ENCODE measurements at regions not wholly inside any gene's neighbourhood (a gene's known extent, or its start where the extent isn't known, plus 50 kb on each side); places are given as distances from the start of the nearest gene placed in this dataset.

DNA sequence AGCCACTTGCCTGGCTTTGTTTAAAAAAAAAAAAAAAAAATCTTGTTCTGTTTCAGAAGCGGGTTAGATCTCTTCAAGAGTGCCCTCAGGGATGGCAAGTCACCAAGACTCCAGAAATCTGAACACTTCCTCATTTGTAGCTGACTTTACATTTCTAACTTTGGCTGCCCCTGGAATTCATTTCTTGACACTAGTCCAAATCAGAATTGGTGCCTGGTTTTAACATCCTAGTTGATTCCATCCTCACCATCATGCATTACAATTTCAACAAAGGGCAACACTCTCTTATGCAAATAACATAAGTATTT lies 295.5 kb downstream of the RMST start:
- CTCF ChIA-PET (ENCODE audit: low intra/inter-chr PET ratio), result no interaction called here
- Histone ChIP-seq H3K9me3 (replicated peaks; ENCODE audit: control insufficient read depth, insufficient read depth, low read depth, low read length) (no peaks in the 10 kb centered on the region), H3K79me2 (ENCODE audit: control insufficient read depth, insufficient read depth, low read length) (no peaks in the 10 kb centered on the region), H4K20me1 (replicated peaks; ENCODE audit: control insufficient read depth, insufficient read depth, low read length) (no peaks in the 10 kb centered on the region), H3K9me1 (ENCODE audit: control insufficient read depth, insufficient read depth, low read length) (no peaks in the 10 kb centered on the region), H3K4me3 (no peak overlapping the region), H3K27ac (ENCODE audit: extremely low read depth, low read depth, low read length) (no peak overlapping the region), H3K36me3 (ENCODE audit: control insufficient read depth, insufficient read depth, low read length) (no peaks in the 10 kb centered on the region), H3K4me2 (ENCODE audit: insufficient read depth, low read length) (no peak overlapping the region), H3K9ac (ENCODE audit: insufficient read depth in 1 of 2, low read depth in 2 of 2, low read length in 2 of 2) (no peak overlapping the region), H2AFZ (ENCODE audit: low read depth, low read length) (no peak overlapping the region), H3K4me1 (replicated peaks in 1 of 2; ENCODE audit: control insufficient read depth in 2 of 2, insufficient read depth in 2 of 2, low read length in 2 of 2) (no peaks in the 10 kb centered on the region), H3K27me3 (ENCODE audit: control insufficient read depth in 2 of 2, insufficient read depth in 2 of 2, low read length in 2 of 2) (no peaks in the 10 kb centered on the region)
- DNase-seq (ENCODE audit: extremely low read depth in 1 of 4, low spot score in 3 of 4) (no peak), ATAC-seq (no peak), FAIRE-seq (no peak)
- no TSS peak for BruUV-seq (replicated peaks)
- intact Hi-C loops (cut with micrococcal nuclease) (no loop called here), in situ Hi-C loops (cut with MboI) (no loop called here)
- WGBS (ENCODE audit: insufficient coverage, low coverage, missing lambda C conversion rate), result 0% methylated on average over 1 of the region's 1 CpG
- POLR2A ChIA-PET, result no interaction called here
- TF ChIP-seq RB1 (IDR thresholded peaks at IDR 0.05; ENCODE audit: low read depth), result no peak
- TF ChIP-seq ZBTB33 (CRISPR knock-in tag; IDR thresholded peaks at IDR 0.05), result no peak
- no peak for TF ChIP-seq MBD2 (IDR thresholded peaks at IDR 0.05; ENCODE audit: borderline replicate concordance, low read depth)

- ChIA-PET CTCF (ENCODE audit: low intra/inter-chr PET ratio) (no interaction called here), POLR2A (no interaction called here)
- Histone ChIP-seq H3K27ac (ENCODE audit: extremely low read depth, low read depth, low read length) (no peak overlapping the region), H3K4me3 (no peak overlapping the region), H3K9me1 (ENCODE audit: control insufficient read depth, insufficient read depth, low read length) (no peaks in the 10 kb centered on the region), H4K20me1 (replicated peaks; ENCODE audit: control insufficient read depth, insufficient read depth, low read length) (no peaks in the 10 kb centered on the region), H3K9me3 (replicated peaks; ENCODE audit: control insufficient read depth, insufficient read depth, low read depth, low read length) (no peaks in the 10 kb centered on the region), H3K4me1 (replicated peaks in 1 of 2; ENCODE audit: control insufficient read depth in 2 of 2, insufficient read depth in 2 of 2, low read length in 2 of 2) (no peaks in the 10 kb centered on the region), H3K9ac (ENCODE audit: insufficient read depth in 1 of 2, low read depth in 2 of 2, low read length in 2 of 2) (no peak overlapping the region), H3K27me3 (ENCODE audit: control insufficient read depth in 2 of 2, insufficient read depth in 2 of 2, low read length in 2 of 2) (no peaks in the 10 kb centered on the region), H2AFZ (ENCODE audit: low read depth, low read length) (no peak overlapping the region), H3K4me2 (ENCODE audit: insufficient read depth, low read length) (no peak overlapping the region), H3K79me2 (ENCODE audit: control insufficient read depth, insufficient read depth, low read length) (no peaks in the 10 kb centered on the region), H3K36me3 (ENCODE audit: control insufficient read depth, insufficient read depth, low read length) (no peaks in the 10 kb centered on the region)
- ATAC-seq (no peak), FAIRE-seq (no peak), DNase-seq (ENCODE audit: extremely low read depth in 1 of 4, low spot score in 3 of 4) (no peak)
- BruUV-seq (replicated peaks), result no TSS peak
- 0% methylated on average over 1 of the region's 1 CpG for WGBS (ENCODE audit: insufficient coverage, low coverage, missing lambda C conversion rate)
- in situ Hi-C loops (cut with MboI), result no loop called here
- intact Hi-C loops (cut with micrococcal nuclease), result no loop called here
- no peak for TF ChIP-seq CBFA2T2 (conservative IDR thresholded peaks at IDR 0.05)
- TF ChIP-seq, protein P1, sequence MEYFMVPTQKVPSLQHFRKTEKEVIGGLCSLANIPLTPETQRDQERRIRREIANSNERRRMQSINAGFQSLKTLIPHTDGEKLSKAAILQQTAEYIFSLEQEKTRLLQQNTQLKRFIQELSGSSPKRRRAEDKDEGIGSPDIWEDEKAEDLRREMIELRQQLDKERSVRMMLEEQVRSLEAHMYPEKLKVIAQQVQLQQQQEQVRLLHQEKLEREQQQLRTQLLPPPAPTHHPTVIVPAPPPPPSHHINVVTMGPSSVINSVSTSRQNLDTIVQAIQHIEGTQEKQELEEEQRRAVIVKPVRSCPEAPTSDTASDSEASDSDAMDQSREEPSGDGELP (CRISPR knock-in tag; IDR thresholded peaks at IDR 0.05; ENCODE audit: borderline replicate concordance), result no peak
- TF ChIP-seq, protein P2, sequence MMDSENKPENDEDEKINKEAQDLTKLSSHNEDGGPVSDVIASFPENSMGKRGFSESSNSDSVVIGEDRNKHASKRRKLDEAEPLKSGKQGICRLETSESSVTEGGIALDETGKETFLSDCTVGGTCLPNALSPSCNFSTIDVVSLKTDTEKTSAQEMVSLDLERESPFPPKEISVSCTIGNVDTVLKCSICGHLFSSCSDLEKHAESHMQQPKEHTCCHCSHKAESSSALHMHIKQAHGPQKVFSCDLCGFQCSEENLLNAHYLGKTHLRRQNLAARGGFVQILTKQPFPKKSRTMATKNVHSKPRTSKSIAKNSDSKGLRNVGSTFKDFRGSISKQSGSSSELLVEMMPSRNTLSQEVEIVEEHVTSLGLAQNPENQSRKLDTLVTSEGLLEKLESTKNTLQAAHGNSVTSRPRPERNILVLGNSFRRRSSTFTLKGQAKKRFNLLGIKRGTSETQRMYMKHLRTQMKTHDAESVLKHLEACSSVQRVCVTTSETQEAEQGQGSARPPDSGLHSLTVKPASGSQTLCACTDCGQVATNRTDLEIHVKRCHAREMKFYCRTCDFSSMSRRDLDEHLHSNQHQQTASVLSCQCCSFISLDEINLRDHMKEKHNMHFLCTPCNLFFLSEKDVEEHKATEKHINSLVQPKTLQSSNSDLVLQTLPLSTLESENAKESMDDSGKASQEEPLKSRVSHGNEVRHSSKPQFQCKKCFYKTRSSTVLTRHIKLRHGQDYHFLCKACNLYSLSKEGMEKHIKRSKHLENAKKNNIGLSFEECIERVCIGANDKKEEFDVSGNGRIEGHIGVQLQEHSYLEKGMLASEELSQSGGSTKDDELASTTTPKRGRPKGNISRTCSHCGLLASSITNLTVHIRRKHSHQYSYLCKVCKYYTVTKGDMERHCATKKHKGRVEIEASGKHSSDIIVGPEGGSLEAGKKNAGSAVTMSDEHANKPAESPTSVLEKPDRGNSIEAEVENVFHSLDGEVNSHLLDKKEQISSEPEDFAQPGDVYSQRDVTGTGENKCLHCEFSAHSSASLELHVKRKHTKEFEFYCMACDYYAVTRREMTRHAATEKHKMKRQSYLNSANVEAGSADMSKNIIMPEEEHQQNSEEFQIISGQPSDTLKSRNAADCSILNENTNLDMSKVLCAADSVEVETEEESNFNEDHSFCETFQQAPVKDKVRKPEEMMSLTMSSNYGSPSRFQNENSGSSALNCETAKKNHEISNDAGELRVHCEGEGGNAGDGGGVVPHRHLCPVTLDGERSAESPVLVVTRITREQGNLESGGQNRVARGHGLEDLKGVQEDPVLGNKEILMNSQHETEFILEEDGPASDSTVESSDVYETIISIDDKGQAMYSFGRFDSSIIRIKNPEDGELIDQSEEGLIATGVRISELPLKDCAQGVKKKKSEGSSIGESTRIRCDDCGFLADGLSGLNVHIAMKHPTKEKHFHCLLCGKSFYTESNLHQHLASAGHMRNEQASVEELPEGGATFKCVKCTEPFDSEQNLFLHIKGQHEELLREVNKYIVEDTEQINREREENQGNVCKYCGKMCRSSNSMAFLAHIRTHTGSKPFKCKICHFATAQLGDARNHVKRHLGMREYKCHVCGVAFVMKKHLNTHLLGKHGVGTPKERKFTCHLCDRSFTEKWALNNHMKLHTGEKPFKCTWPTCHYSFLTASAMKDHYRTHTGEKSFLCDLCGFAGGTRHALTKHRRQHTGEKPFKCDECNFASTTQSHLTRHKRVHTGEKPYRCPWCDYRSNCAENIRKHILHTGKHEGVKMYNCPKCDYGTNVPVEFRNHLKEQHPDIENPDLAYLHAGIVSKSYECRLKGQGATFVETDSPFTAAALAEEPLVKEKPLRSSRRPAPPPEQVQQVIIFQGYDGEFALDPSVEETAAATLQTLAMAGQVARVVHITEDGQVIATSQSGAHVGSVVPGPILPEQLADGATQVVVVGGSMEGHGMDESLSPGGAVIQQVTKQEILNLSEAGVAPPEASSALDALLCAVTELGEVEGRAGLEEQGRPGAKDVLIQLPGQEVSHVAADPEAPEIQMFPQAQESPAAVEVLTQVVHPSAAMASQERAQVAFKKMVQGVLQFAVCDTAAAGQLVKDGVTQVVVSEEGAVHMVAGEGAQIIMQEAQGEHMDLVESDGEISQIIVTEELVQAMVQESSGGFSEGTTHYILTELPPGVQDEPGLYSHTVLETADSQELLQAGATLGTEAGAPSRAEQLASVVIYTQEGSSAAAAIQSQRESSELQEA (IDR thresholded peaks at IDR 0.05; ENCODE audit: low read depth), result no peak
Measured at GRCh38 chr12:97758586-97758985, 296.0 kb downstream of the RMST start.

All from K562 (cell line).